SIG-M5 treated with dmso at 0.1 percent for 504 hours (cell line): ENCODE measurements at regions not wholly inside any gene's neighbourhood (a gene's known extent, or its start where the extent isn't known, plus 50 kb on each side); places are given as distances from the start of the nearest gene placed in this dataset.

Source experiments
- DNase-seq: peaks from one replicate; lab custom pipeline; 2025; ENCODE audit not compliant: unreplicated experiment; lab: John Stamatoyannopoulos, UW

DNA sequence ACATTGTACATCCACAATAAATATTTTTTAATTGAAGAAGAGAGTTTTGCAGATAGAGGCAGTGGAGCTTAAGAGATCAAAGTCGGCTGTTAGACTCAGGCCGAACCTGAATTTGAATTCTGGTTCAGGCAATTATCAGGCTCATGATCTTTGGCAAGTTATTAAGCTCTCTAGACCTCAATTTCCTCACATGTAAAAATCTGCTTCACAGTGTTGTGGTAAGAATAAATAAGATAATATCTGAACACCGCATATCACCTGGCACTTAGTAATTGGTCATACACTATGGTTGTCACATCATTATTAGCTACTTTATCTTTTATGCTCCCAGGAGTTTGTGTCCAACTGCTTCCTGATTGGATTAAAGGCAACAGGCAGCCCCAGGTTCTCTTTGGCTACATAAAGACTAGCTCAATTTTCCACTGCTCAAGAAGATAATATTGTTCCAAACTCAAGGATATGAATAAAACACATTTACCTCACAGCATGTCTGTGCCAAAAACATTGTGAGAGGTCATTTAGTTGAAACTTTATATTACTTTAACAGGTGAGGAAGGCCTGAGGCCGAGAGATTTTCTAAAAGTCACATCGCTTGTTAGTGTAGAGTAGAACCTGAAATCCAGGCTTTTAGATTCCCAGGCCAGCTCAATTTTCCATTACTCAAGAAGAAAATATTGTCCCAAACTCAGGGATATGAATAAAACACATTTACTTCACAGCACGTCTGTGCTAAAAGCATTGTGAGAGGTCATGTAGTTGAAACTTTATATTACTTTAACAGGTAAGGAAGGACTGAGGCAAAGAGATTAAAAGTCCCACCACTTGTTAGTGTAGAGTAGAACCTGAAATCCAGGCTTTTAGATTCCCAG lies 289.2 kb upstream of the PTGER4 start:
- no peak for DNase-seq

DNA sequence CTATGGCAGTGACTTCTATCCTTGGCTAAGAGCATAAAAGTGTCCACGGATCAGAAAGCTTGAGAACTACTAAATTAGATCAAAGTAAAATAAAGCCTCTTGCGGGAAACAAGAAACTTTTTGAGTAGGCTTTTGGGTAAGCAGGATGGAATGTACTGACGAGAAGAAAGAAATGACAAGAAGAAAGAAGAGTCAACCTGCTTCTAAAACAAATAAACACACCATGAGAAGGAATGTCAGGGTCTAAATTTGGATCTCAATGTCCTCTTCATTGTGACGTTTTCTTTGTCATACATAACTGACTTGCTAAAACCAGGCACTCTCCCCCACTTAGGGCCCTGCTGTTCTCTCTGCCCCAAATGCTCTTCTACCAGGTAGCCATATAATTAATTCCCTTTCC lies 290.1 kb upstream of the PTGER4 start:
- no peak for DNase-seq

DNA sequence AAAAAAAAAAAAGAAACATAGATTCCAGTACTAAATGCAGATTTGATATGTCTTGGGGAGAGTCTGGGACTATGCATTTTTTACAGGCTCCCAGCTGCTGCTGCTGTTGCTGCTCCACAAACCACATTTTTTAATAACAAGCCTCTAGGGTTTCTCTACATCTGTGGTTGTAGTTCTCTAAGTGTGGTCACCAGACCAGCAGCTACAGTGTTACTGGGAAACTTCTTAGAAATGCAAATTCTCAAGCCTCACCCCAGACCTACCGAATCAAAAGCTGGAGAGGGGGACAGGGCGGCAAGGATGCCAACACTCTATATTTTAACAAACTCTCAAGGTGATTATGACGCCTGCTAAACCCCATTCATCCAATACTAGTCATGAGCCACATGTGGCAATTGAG lies 293.4 kb upstream of the PTGER4 start:
- DNase-seq = peak; percentile 87

DNA sequence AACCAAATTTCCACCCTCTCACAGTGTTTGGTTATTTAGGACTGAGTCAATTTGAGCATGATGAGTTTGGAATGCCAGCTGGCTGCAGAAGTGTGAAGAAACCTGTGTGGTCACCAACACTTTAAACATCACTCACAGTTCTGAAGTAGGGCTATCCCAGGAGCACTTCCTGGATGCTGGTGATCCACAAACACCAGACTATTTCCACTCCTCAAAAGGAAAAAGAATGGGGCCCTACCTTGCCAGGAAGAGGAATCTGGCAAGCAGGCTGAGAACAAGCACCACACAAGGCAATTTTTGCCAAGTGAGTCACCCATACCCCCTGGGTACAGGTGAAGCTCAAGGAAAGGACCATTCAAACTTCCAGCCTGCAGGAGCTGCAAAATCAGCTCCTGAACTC lies 294.2 kb upstream of the PTGER4 start:
- DNase-seq = peak; percentile 51

DNA sequence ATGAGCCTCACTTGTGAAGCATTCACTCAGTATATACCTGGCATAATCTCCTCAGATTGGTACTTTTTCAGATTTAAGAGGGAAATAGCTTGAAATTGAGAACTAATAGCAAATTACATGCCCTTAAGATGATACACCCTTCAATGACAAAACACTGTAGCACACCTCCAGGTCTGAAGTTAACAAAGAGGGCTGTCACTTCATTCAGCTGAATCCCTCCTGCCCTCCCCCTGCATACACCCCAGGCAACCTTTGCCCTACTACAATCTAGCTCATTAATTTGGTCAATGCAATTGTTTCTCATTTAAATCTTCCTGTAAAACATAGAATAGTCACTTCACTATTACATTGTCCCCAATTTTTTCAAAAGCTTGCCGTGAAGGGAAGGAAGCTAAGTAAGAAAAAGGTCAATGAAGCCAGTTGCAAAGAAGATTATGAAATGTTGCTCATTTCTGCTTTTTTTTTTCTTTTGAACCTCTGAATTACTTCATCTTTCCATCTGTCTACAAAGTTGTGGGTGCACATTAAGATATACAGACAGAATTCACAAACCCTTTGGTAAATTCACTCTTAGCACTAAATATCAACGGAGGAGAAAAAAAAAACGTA lies 294.8 kb upstream of the PTGER4 start:
- DNase-seq = peak; percentile 95

DNA sequence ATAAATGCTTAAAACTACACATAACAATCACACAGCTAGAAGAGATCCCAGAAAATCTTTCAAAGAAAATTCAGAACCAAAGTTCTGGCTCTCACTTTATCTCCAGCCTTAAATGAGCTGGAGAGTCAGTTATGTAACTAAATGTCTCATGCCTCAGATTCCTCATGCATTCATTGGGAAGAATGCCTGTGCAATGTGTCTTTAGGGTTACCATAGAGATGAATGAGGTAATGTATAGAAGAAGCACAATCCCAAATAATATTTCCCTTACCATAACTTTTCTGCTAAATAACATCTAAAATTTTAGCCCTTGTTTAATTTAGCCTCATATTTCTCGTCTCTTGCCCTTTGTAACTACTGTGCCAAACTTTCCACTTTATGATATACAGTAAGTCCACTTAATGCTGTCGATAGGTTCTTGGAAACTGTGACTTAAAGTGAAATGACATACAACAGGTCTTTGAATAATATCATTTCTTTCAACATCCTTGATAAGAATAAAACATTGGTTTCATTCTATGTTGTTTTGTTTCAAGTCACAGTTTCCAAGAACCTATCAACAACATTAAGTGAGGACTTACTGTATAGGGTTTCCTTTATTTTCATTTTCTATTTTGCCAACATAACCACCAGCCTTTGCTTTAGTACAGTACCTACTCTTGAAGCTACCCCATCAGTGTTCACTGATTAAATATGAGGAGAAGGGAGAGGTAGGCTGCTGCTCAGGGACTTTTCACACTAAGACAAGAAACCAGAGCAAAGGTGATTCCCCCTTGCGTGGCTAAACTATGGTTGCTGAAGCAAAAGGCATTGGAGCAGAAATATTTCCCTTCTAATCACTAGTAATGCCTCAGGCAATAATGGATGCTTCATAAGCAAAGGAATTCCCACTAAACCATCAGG lies 295.7 kb upstream of the PTGER4 start:
- no peak for DNase-seq

DNA sequence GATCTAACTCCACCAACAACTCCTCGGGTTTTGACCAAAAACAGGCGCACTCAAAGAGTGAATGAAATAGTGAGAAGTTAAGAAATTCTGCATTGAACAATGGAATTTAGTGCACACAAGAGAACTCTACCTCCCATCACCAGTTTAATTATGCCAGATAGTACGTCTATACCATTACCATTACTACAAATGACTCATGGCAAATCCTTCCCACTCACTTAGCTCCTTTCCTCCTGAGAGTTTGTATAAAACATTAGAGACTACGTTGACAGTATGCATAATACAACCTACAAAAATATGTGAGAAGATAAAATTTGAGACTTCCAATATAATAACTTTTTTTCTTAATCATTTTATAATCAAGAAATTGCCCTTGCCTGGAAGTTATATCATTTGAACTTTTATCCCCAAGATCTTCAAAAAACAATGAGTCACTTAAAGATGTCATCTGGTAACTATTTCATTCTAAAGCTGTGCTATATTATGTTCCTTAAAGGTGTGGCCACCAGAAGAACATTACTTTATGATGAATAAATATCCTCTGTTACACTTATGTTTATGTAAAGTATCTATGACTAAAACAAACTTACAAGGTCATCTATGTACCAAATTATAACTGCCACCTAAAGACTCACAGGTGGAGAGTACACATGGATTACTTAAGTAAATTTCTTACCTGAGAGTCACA lies 297.9 kb upstream of the PTGER4 start:
- DNase-seq = no peak

DNA sequence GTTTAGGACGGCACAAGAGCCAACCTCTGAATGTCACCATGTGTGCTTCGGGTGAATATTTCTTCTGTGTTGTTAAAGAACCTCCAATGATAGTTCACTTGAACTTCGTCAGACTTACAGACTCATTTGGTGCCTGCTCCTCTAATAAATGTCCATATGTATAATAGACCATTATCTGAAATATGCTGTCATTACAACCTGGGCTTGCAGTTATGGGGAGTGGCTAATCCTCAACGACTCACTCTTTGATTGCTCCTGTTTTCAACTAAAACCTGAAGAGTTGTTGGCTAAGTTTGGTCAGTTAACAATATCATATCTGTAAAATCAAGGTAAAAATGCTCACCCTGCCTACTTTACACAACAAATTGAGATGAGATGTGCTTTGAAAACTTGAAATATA lies 298.7 kb upstream of the PTGER4 start:
- DNase-seq = no peak

DNA sequence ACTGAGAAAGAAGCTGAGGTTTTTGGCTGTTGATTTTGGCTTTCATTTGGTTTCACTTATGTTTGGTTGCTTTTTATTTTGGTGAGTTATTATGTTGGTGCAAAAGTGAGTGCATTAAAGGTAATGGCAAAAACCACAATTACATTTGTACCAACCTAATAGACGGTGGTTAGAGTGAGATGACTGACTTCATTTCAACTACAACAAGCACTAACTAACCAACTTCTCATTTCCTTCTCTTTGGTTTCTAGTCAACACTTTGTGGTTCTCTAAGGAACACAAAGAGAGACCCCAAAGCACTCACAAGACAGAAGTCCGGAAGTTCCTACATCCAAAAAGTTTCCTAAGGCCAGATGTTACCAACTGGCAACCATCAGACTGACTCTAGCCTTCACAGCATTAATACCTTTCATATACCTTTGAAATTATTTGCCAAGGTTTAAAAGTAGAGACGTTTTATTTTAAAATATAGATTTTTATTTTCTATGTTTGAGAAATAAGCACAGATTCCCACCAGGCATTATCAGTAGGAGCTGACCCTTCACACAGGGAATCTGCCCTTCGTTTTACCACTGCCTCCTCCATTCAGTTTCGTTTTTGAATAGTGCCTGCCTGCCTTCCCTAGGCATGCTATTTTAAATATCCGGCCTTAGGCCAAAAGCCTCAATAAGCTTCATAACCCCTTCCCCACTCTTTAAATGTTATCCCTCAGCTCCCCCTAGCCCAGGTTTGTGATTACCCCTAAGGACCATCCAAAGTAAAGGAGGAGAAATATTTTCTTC lies 301.1 kb upstream of the PTGER4 start:
- peak; percentile 84 for DNase-seq

DNA sequence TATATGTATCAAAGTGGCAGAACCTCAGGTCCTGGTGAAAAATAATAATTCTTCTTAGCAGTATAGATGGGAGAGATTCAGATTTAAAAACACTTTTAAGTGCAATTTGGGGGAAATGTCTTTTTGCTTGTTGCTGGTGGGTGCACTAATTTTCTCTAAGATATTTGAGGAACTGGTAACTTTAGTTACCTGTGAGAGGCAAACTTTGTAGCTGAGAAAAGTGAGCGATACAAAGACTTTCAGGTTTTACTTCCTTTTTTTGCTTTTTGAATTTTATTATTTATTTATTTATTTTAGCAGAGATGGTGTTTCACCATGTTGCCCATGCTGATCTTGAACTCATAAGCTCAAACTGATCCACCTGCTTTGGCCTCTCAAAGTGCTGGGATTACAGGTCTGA lies 303.1 kb upstream of the PTGER4 start:
- DNase-seq = no peak

DNA sequence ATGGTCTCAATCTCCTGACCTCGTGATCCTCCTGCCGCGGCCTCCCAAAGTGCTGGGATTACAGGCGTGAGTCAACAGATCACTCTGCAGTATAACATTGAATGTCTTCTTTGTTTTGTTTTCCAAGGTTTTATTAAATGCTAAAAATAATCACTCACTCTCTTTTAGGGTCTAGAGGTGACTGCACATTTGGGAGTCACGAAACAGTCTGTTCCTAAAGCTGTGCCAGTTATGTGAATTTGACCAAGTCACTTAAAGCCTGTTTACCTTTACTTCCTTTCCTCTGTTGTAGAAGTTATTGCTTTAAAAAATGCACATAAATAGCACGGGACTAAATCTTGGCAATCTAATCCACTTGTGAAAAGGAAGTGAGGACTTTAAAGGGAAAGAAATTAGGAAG lies 304.9 kb upstream of the PTGER4 start:
- no peak for DNase-seq

DNA sequence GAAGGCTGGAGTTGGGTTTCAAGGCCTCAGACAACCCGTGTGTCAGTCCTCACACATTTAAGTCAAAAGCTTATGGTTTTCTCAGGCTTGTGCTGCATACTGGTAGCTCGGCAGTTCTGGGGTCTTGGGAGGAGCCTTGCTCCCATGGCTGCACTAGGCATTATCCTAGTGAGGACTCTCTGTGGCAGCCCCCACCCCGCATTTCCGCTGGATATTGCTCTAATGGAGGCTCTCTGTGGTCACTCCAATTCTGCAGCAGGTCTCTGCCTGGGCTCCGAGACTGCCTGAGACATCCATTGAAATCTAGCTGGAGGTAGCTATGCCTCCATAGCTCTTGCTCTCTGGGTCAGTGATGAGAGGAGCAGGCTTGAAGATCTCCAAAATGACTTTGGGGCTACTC lies 311.5 kb upstream of the PTGER4 start:
- no peak for DNase-seq

DNA sequence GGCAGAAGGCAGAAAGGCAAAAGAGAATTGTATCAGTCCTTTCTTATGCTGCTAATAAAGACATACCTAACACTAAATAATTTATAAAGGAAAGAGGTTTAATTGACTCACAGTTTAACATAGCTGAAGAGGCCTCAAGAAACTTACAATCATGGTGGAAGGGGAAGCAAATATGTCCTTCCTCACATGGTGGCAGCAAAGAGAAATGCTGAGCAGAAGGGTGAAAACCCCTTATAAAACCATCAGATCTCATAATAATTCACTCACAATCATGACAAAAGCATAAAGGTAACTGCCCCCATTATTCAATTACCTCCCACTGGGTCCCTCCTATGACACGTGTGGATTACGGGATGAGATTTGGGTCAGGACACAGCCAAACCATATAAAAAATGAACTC lies 312.5 kb upstream of the PTGER4 start:
- DNase-seq = no peak

DNA sequence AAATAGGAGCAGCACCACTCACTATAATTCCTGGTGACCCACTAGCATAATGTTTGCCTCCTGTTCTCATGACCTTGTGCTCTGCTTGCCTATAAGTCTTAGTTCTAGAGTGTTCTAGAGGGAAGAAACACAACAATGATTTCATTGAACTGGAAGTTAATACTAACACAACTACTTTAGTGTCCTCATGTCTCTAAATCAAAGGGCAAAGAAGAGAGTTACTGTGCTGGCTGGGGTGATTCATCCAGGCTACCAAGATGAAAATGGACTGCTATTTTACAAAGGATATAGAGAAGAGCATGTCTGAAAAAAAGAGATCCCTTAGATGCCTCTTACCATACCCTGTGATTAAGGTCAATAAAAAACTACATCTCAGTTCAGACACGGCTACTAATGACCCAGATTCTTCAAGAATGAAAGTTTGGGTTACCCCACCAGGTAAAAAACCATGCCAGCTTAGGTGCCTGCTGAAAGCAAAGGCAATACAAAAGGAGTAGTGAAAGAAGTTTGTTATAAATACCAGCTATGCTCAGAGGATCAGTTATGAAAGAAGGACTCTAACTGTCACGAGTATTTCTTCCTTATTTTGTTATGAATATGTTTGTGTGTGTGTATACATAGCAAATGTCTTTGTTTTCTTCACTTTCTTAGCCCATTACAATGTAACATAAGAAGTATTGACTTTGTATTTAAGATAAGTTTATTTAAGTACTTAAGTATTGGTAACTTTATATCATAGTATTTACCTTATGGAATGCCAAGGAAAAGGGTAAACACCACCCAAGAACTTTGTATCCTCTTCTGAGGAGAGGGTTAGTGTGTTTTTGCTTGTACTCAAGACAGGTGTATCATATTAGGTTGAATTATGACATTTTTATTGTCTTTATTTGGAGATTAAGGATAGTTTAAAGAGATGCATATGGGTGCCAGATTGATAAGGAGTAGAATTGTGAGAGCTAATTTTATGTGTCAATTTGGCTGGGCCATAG lies 314.1 kb upstream of the PTGER4 start:
- peak; percentile 62 for DNase-seq

DNA sequence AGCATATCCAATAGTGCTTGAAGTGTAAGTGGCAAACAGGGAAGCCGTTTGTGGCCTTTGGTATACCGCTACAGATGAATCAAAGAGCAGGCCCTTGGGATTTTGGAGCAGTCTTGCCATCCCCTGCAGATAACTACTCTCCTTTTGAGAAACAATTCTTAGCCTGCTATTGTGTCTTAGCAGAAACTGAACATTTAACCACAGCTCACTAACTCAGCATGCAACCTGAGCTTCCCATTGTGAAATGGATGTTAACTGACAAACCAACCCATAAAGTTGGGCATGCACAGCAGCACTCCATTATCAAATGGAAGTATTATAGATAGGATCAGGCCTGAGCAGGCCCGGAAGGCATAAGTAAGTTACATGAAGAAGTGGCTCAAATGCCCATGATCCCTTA lies 315.3 kb upstream of the PTGER4 start:
- peak; percentile 42 for DNase-seq

DNA sequence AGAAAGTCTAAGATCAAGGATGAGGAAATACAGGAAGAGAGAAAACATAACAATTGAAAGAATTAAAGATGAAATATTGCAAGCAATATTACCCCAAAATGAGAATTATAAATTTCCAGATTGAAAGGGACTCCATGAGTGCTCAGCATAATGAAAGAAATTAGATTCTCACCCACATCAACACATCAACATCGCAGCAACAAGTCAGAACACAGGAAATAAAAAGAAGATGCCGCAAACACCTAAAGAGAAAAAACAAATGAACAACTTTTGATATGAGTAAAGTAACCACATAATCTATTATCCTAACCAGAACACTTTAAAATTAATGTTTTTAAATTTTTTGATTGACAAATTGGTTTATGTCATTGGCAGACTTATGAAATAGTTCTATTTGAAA lies 318.3 kb upstream of the PTGER4 start:
- DNase-seq = no peak

DNA sequence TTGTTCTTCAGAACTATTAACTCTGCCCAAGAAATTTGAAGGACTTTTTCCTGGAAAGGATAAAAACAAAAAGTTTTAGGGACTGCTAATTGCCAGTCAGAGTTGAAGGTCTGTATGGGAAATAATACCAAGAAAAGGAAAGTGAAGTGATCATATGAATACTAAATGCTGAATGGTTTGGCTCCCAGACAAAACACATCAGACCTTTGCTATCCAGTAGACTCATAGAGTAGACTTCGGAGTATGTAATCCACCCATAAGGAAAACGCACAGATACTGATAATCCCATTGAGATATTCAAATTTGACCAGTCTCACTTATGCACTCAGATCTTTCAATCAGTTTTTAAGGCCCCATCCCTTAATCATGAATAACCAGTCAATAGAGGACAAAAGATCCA lies 319.0 kb upstream of the PTGER4 start:
- no peak for DNase-seq

DNA sequence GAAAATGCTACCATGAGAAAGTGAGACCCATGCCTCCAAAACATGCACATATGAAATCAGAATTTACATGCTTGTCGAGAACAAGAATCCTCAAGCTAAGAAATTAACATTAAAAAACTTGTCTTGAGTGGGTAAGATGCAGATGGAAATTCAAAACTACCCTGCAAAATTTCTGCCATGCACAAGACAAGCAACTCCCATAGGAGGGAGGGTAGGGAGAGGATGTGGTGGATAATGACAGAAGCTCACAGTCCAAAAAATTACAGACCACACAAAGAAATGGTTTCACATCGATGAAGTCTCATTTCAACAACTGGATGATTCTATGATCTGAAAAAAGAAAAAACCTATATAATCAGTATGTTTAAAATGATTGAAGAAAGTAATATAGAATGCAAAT lies 319.9 kb upstream of the PTGER4 start:
- DNase-seq = no peak

DNA sequence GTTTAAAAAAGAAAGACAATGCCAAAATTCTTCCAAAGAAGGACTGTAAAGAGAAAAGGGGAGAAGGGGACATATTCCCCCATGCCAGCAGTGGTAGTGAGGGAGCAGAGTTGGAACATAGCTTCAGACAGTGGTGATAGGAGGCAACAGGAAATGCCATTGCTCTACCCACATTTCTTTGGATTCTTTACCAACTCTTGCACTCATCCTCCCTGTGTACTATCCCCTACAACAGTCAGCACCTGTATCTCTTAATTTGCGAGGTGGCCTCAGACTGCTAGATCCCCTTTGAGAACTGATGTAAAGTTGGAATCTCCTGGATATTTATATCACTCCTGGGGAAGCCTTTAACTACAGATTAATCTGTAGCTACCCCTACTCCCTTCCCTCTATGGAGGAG lies 320.6 kb upstream of the PTGER4 start:
- DNase-seq = no peak
